WTC11 (cell line): ENCODE measurements at regions not wholly inside any gene's neighbourhood (a gene's known extent, or its start where the extent isn't known, plus 50 kb on each side); places are given as distances from the start of the nearest gene placed in this dataset.

Source experiments
- ATAC-seq: fragments of 200-7000 bp; cut with Tn5 transposase; 2 replicates; pipeline ENCODE4 v1.10.0; 2021; ENCODE audit warnings: mild to moderate bottlenecking, moderate library complexity
- CTCF ChIA-PET: fragments of 300-600 bp; sonication (Branson Sonifier 250); formaldehyde crosslinking; loops from one replicate; lab custom pipeline; 2021; ENCODE audit warnings: antibody characterized with exemption; lab: Charles Lee
- POLR2A ChIA-PET: fragments of 350-600 bp; sonication (Branson Sonifier 250); formaldehyde crosslinking; loops from one replicate; lab custom pipeline; 2021; ENCODE audit warnings: antibody characterized with exemption; lab: Charles Lee
- DNase-seq: peaks from one replicate; pipeline ENCODE4 v3.0.0; 2021; ENCODE audit warnings: low spot score
- H3K27ac Mint-ChIP-seq: 2 replicates; pipeline ENCODE4 v1.8.0; 2021; ENCODE audit warnings: mixed read lengths
- H3K27me3 Mint-ChIP-seq: 2 replicates; pipeline ENCODE4 v1.8.0; 2021; ENCODE audit warnings: low read depth, mild to moderate bottlenecking, moderate library complexity, mixed read lengths
- H3K36me3 Mint-ChIP-seq: 2 replicates; pipeline ENCODE4 v1.8.0; 2021; ENCODE audit warnings: mixed read lengths
- H3K4me1 Mint-ChIP-seq: 2 replicates; pipeline ENCODE4 v1.8.0; 2022; ENCODE audit warnings: mixed read lengths
- H3K4me3 Mint-ChIP-seq: 2 replicates; pipeline ENCODE4 v1.8.0; 2021; ENCODE audit warnings: mild to moderate bottlenecking, moderate library complexity, mixed read lengths
- H3K9me3 Mint-ChIP-seq: 2 replicates; pipeline ENCODE4 v1.8.0; 2021; ENCODE audit warnings: mixed read lengths
- AFF4 ChIP-seq: sonication (generic); formaldehyde crosslinking; IDR thresholded peaks from 2 replicates; pipeline ENCODE4 v1.8.1; 2023; ENCODE audit warnings: mild to moderate bottlenecking, missing genetic modification reagents, borderline replicate concordance
- ETV6 ChIP-seq: sonication (generic); formaldehyde crosslinking; IDR thresholded peaks from 2 replicates; pipeline ENCODE4 v1.8.1; 2022; ENCODE audit warnings: mild to moderate bottlenecking, missing genetic modification reagents
- FOXJ3 ChIP-seq: sonication (generic); formaldehyde crosslinking; IDR thresholded peaks from 2 replicates; pipeline ENCODE4 v1.9.0; 2021; ENCODE audit warnings: missing genetic modification reagents, mild to moderate bottlenecking, borderline replicate concordance
- FOXP1 ChIP-seq: sonication (generic); formaldehyde crosslinking; IDR thresholded peaks from 2 replicates; pipeline ENCODE4 v1.8.0; 2022; ENCODE audit warnings: missing genetic modification reagents, mild to moderate bottlenecking, moderate library complexity, borderline replicate concordance
- FOXP4 ChIP-seq: sonication (generic); formaldehyde crosslinking; IDR thresholded peaks from 2 replicates; pipeline ENCODE4 v1.8.0; 2022; ENCODE audit warnings: mild to moderate bottlenecking, missing genetic modification reagents
- GABPB1 ChIP-seq: sonication (generic); formaldehyde crosslinking; IDR thresholded peaks from 2 replicates; pipeline ENCODE4 v1.8.1; 2023; ENCODE audit warnings: mild to moderate bottlenecking, missing genetic modification reagents
- JAZF1 ChIP-seq: fragments of 250-450 bp; sonication (Bioruptor Pico); IDR thresholded peaks from 2 replicates; pipeline ENCODE4 v1.9.0; 2021; ENCODE audit warnings: moderate library complexity, mild to moderate bottlenecking, inconsistent platforms
- KAT7 ChIP-seq: sonication (generic); formaldehyde crosslinking; IDR thresholded peaks from 2 replicates; pipeline ENCODE4 v1.8.1; 2023; ENCODE audit warnings: missing genetic modification reagents, mild to moderate bottlenecking, borderline replicate concordance
- MAX ChIP-seq: sonication (generic); formaldehyde crosslinking; IDR thresholded peaks from 2 replicates; pipeline ENCODE4 v1.8.0; 2022; ENCODE audit warnings: mild to moderate bottlenecking, missing genetic modification reagents
- NFE2L1 ChIP-seq: sonication (generic); formaldehyde crosslinking; IDR thresholded peaks from 2 replicates; pipeline ENCODE4 v1.8.1; 2023; ENCODE audit warnings: missing genetic modification reagents
- NFYB ChIP-seq: sonication (generic); formaldehyde crosslinking; conservative IDR thresholded peaks from 2 replicates; pipeline ENCODE4 v1.8.0; 2022; ENCODE audit warnings: low read depth, missing genetic modification reagents
- NR1H2 ChIP-seq: sonication (generic); formaldehyde crosslinking; IDR thresholded peaks from 2 replicates; pipeline ENCODE4 v1.9.0; 2021; ENCODE audit warnings: mild to moderate bottlenecking, moderate library complexity, missing genetic modification reagents
- PRRX2 ChIP-seq: fragments of 250-450 bp; sonication (Bioruptor Pico); IDR thresholded peaks from 2 replicates; pipeline ENCODE4 v1.8.0; 2021; ENCODE audit warnings: mild to moderate bottlenecking
- SMAD4 ChIP-seq: sonication (generic); formaldehyde crosslinking; IDR thresholded peaks from 2 replicates; pipeline ENCODE4 v1.8.0; 2022; ENCODE audit warnings: mild to moderate bottlenecking, missing genetic modification reagents
- SOX15 ChIP-seq: fragments of 250-450 bp; sonication (Bioruptor Pico); IDR thresholded peaks from 2 replicates; pipeline ENCODE4 v1.9.0; 2021; ENCODE audit warnings: mild to moderate bottlenecking
- TCF7 ChIP-seq: sonication (generic); formaldehyde crosslinking; IDR thresholded peaks from 2 replicates; pipeline ENCODE4 v1.8.0; 2022; ENCODE audit warnings: mild to moderate bottlenecking, low read depth, missing genetic modification reagents, moderate library complexity
- TEAD1 ChIP-seq: sonication (generic); formaldehyde crosslinking; IDR thresholded peaks from 2 replicates; pipeline ENCODE4 v1.8.0; 2022; ENCODE audit warnings: mild to moderate bottlenecking, missing genetic modification reagents
- TF ChIP-seq, protein P1 (sequence below): fragments of 250-450 bp; sonication (Bioruptor Pico); IDR thresholded peaks from 2 replicates; pipeline ENCODE4 v1.9.0; 2021; ENCODE audit warnings: mild to moderate bottlenecking, borderline replicate concordance
- TF ChIP-seq, protein P2 (sequence below): sonication (generic); formaldehyde crosslinking; IDR thresholded peaks from 2 replicates; pipeline ENCODE4 v1.8.1; 2023; ENCODE audit warnings: mild to moderate bottlenecking, moderate library complexity, missing genetic modification reagents

GRCh38 chr2:200203381-200203827, 103.1 kb upstream of the SPATS2L start (continued):
- TF ChIP-seq, protein P1, sequence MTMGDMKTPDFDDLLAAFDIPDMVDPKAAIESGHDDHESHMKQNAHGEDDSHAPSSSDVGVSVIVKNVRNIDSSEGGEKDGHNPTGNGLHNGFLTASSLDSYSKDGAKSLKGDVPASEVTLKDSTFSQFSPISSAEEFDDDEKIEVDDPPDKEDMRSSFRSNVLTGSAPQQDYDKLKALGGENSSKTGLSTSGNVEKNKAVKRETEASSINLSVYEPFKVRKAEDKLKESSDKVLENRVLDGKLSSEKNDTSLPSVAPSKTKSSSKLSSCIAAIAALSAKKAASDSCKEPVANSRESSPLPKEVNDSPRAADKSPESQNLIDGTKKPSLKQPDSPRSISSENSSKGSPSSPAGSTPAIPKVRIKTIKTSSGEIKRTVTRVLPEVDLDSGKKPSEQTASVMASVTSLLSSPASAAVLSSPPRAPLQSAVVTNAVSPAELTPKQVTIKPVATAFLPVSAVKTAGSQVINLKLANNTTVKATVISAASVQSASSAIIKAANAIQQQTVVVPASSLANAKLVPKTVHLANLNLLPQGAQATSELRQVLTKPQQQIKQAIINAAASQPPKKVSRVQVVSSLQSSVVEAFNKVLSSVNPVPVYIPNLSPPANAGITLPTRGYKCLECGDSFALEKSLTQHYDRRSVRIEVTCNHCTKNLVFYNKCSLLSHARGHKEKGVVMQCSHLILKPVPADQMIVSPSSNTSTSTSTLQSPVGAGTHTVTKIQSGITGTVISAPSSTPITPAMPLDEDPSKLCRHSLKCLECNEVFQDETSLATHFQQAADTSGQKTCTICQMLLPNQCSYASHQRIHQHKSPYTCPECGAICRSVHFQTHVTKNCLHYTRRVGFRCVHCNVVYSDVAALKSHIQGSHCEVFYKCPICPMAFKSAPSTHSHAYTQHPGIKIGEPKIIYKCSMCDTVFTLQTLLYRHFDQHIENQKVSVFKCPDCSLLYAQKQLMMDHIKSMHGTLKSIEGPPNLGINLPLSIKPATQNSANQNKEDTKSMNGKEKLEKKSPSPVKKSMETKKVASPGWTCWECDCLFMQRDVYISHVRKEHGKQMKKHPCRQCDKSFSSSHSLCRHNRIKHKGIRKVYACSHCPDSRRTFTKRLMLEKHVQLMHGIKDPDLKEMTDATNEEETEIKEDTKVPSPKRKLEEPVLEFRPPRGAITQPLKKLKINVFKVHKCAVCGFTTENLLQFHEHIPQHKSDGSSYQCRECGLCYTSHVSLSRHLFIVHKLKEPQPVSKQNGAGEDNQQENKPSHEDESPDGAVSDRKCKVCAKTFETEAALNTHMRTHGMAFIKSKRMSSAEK (CRISPR knock-in tag) = peak; percentile 83; the same call in 1 of the 2 replicates

- ChIA-PET POLR2A (no interaction called here), CTCF (no interaction called here)
- TF ChIP-seq NFYB (CRISPR knock-in tag) = no peak
- no peak for TF ChIP-seq FOXJ3 (CRISPR knock-in tag)
- no peak for TF ChIP-seq TCF7 (CRISPR knock-in tag)
- TF ChIP-seq SOX15 (CRISPR knock-in tag) = no peak
- TF ChIP-seq PRRX2 (CRISPR knock-in tag) = no peak
- TF ChIP-seq, protein P2, sequence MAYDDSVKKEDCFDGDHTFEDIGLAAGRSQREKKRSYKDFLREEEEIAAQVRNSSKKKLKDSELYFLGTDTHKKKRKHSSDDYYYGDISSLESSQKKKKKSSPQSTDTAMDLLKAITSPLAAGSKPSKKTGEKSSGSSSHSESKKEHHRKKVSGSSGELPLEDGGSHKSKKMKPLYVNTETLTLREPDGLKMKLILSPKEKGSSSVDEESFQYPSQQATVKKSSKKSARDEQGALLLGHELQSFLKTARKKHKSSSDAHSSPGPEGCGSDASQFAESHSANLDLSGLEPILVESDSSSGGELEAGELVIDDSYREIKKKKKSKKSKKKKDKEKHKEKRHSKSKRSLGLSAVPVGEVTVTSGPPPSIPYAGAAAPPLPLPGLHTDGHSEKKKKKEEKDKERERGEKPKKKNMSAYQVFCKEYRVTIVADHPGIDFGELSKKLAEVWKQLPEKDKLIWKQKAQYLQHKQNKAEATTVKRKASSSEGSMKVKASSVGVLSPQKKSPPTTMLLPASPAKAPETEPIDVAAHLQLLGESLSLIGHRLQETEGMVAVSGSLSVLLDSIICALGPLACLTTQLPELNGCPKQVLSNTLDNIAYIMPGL (CRISPR knock-in tag) = no peak
- no peak for TF ChIP-seq SMAD4 (CRISPR knock-in tag)
- no peak for TF ChIP-seq NR1H2
- TF ChIP-seq GABPB1 (CRISPR knock-in tag) = no peak
- no peak for TF ChIP-seq FOXP1 (CRISPR knock-in tag)
- TF ChIP-seq ETV6 (CRISPR knock-in tag) = no peak
- no peak for TF ChIP-seq FOXP4 (CRISPR knock-in tag)
- TF ChIP-seq NFE2L1 (CRISPR knock-in tag) = no peak
- TF ChIP-seq MAX = no peak
- H3K36me3 Mint-ChIP-seq = peaks cover 26% of the 10 kb centered on the region
- ATAC-seq = no peak
- peak overlapping the region; percentile 15; the same call in 1 of the 2 replicates for H3K27ac Mint-ChIP-seq
- no peaks in the 10 kb centered on the region for H3K27me3 Mint-ChIP-seq
- H3K4me3 Mint-ChIP-seq = no peak overlapping the region
- peaks cover 28% of the 10 kb centered on the region for H3K9me3 Mint-ChIP-seq
- peaks cover 27% of the 10 kb centered on the region for H3K4me1 Mint-ChIP-seq
- no peak for DNase-seq
Observed at GRCh38 chr2:200208041-200208440, 98.5 kb upstream of the SPATS2L start.

- Mint-ChIP-seq H3K27ac (peak overlapping the region; percentile 94), H3K36me3 (peaks cover 26% of the 10 kb centered on the region), H3K4me3 (no peak overlapping the region), H3K27me3 (no peaks in the 10 kb centered on the region), H3K4me1 (peaks cover 24% of the 10 kb centered on the region), H3K9me3 (peaks cover 28% of the 10 kb centered on the region)
- POLR2A ChIA-PET = no interaction called here
- CTCF ChIA-PET = no interaction called here
- no peak for DNase-seq
- no peak for ATAC-seq
- no peak for TF ChIP-seq KAT7 (CRISPR knock-in tag)
- no peak for TF ChIP-seq JAZF1
- TF ChIP-seq GABPB1 (CRISPR knock-in tag) = no peak
- TF ChIP-seq TEAD1 = no peak
- no peak for TF ChIP-seq AFF4 (CRISPR knock-in tag)
Observed at GRCh38 chr2:200209030-200209429, 97.5 kb upstream of the SPATS2L start.
